ENCODE measurements at regions not wholly inside any gene's neighbourhood (a gene's known extent, or its start where the extent isn't known, plus 50 kb on each side); places are given as distances from the start of the nearest gene placed in this dataset.

DNA sequence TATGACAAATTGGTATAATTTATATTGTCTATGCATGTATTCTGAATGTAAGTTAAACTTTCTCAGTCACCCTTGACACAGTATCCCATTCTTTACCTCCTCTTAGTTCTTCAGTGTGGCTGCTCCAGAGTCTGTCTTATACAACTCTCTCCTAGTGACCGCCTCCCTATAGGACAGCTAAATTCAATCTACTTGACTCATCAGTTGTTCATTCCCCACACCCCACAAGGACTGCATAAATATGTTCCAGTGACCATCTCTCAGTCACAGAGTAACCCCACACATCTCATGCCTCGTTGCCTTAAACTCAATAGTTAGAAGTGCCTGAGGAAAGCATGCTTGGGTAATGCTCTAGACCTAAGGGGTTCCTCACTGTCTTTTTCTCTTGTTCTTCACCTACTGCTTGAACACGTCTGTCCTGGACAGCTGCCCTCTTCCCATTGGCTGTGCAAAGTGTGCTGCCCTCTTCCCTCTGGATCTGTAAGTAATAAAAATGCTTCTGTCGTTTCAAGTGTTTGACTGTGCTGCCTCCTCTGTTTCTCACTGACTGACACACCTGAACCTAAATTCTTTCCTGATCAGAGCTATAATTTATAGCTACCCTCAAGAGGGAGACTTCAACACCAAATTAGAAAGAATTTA, 494.6 kb upstream of the GRM3 start:
- TF ChIP-seq CTCF (IDR thresholded peaks at IDR 0.05), result no peak
- TF ChIP-seq POLR2A (IDR thresholded peaks at IDR 0.05), result no peak
